ENCODE measurements at regions not wholly inside any gene's neighbourhood (a gene's known extent, or its start where the extent isn't known, plus 50 kb on each side); places are given as distances from the start of the nearest gene placed in this dataset.
A peak's percentile ranks its signal among the peaks of the same experiment; 100 is the strongest.

- 0 out of 2 replicates have a peak, but pooled peaks have one; percentile 71 for TF ChIP-seq STAT6 (CRISPR knock-in tag; IDR thresholded peaks at IDR 0.05; ENCODE audit: borderline replicate concordance)
- TF ChIP-seq FOXC1 (CRISPR knock-in tag; IDR thresholded peaks at IDR 0.05; ENCODE audit: borderline replicate concordance): no peak
- no peak for TF ChIP-seq TOPORS (CRISPR knock-in tag; IDR thresholded peaks at IDR 0.05)
- peak; percentile 57; the same call in 1 of the 2 replicates for TF ChIP-seq RXRB (CRISPR knock-in tag; IDR thresholded peaks at IDR 0.05; ENCODE audit: borderline replicate concordance)
- TF ChIP-seq ZNF687 (CRISPR knock-in tag; IDR thresholded peaks at IDR 0.05): peak; percentile 74
- no peak for TF ChIP-seq ZNF562 (CRISPR knock-in tag; IDR thresholded peaks at IDR 0.05; ENCODE audit: borderline replicate concordance)
- TF ChIP-seq KDM1A (CRISPR knock-in tag; IDR thresholded peaks at IDR 0.05): peak; percentile 69; the same call in 1 of the 2 replicates
- no peak for TF ChIP-seq CHD2 (IDR thresholded peaks at IDR 0.05; ENCODE audit: low read depth, low read length)
- TF ChIP-seq TARDBP (CRISPR knock-in tag; IDR thresholded peaks at IDR 0.05): no peak
- no peak for TF ChIP-seq AHR (CRISPR knock-in tag; IDR thresholded peaks at IDR 0.05)
- peak; percentile 81; the same call in 1 of the 2 replicates for TF ChIP-seq ARID5B (CRISPR knock-in tag; IDR thresholded peaks at IDR 0.05)
- 0 out of 2 replicates have a peak, but pooled peaks have one; percentile 69 for TF ChIP-seq GLI4 (CRISPR knock-in tag; IDR thresholded peaks at IDR 0.05; ENCODE audit: borderline replicate concordance)
- no peak for TF ChIP-seq ZFP36L2 (CRISPR knock-in tag; IDR thresholded peaks at IDR 0.05)
- TF ChIP-seq ZNF264 (CRISPR knock-in tag; IDR thresholded peaks at IDR 0.05): peak; percentile 72; the same call in 1 of the 2 replicates
- TF ChIP-seq ZNF841 (CRISPR knock-in tag; IDR thresholded peaks at IDR 0.05; ENCODE audit: borderline replicate concordance): no peak
- peak; percentile 61; the same call in 1 of the 2 replicates for TF ChIP-seq RXRA (CRISPR knock-in tag; IDR thresholded peaks at IDR 0.05)
Observed at GRCh38 chr5:56350597-56351170, 117.6 kb upstream of the ANKRD55 start (continued).

All from HepG2 (cell line).